ENCODE measurements at regions not wholly inside any gene's neighbourhood (a gene's known extent, or its start where the extent isn't known, plus 50 kb on each side); places are given as distances from the start of the nearest gene placed in this dataset.
"Not testable (repeated sequence)": the region's sequence is repeated elsewhere in the genome, so short reads cannot be mapped to it uniquely, and the experiment has no call there.

- no peaks in the 10 kb centered on the region for H3K27me3 ChIP-seq (ENCODE audit: control insufficient read depth, insufficient read depth, low read length)
- H3K36me3 ChIP-seq (ENCODE audit: control insufficient read depth, insufficient read depth, low read length): no peaks in the 10 kb centered on the region
- no peak overlapping the region for H3K27ac ChIP-seq (ENCODE audit: low read depth, low read length)
Observed at GRCh38 chr10:4281190-4281825, 496.3 kb upstream of the KLF6 start.

DNA sequence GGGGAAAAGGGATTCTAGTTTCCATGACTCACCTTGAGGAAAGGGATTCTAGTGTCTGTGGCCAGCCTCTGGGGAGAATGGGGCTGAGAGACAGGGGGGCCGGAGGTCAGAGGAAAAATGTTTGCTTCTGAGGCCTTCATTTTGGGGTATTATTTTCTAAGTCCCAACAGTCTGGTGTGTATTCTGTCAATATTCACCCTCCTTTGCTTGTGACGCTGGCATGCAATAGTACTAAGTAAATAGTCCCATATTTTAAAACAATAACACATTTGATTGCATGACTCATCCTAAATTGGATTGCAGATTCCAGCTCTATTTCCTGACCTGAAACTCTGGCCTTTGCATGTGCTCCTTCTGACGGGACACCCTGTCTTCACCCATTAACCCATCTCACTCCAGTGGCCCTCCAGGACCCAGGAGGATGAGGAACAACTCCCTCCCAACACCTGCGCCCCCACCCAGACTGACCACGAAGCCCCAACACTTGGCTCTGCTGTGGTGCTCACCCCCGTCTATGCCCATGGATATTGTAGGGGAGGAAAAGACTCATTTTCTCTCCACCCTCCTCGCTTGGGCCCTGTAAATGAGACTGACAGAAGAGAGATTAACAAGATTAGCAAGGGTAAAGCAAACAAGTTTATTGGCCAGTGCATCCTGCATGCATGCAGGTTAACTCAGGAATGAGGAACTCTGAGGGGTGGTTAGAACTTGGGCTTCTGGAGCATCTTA is 495.6 kb upstream of the KLF6 start:
- 0 out of 2 replicates have a peak, but pooled peaks cover 9% of the 10 kb centered on the region for H3K4me1 ChIP-seq (ENCODE audit: control insufficient read depth, insufficient read depth, low read length)
- H3K9ac ChIP-seq (ENCODE audit: low read depth, low read length): no peak overlapping the region
- no peaks in the 10 kb centered on the region for H3K27me3 ChIP-seq (ENCODE audit: control insufficient read depth, insufficient read depth, low read length)
- H3K36me3 ChIP-seq (ENCODE audit: control insufficient read depth, insufficient read depth, low read length): no peaks in the 10 kb centered on the region
- no peak overlapping the region for H3K27ac ChIP-seq (ENCODE audit: low read depth, low read length)
- H3K4me3 ChIP-seq (ENCODE audit: low read depth, low read length): no peak overlapping the region
- H3K9me3 ChIP-seq (ENCODE audit: control insufficient read depth, insufficient read depth, low read length): no peaks in the 10 kb centered on the region

More at GRCh38 chr10:4281190-4281825, 496.3 kb upstream of the KLF6 start:
- H3K4me3 ChIP-seq (ENCODE audit: low read depth, low read length): no peak overlapping the region
- H3K9ac ChIP-seq (ENCODE audit: low read depth, low read length): no peak overlapping the region
- H3K4me1 ChIP-seq (ENCODE audit: control insufficient read depth, insufficient read depth, low read length): 0 out of 2 replicates have a peak, but pooled peaks cover 9% of the 10 kb centered on the region
- H3K9me3 ChIP-seq (ENCODE audit: control insufficient read depth, insufficient read depth, low read length): no peaks in the 10 kb centered on the region

GRCh38 chr10:4279655-4280054 is 494.6 kb upstream of the KLF6 start:
- Histone ChIP-seq H3K36me3 (ENCODE audit: control insufficient read depth, insufficient read depth, low read length) (no peaks in the 10 kb centered on the region), H3K4me3 (ENCODE audit: low read depth, low read length) (no peak overlapping the region), H3K4me1 (ENCODE audit: control insufficient read depth, insufficient read depth, low read length) (0 out of 2 replicates have a peak, but pooled peaks cover 9% of the 10 kb centered on the region), H3K9ac (ENCODE audit: low read depth, low read length) (no peak overlapping the region), H3K27me3 (ENCODE audit: control insufficient read depth, insufficient read depth, low read length) (no peaks in the 10 kb centered on the region), H3K27ac (ENCODE audit: low read depth, low read length) (no peak overlapping the region), H3K9me3 (ENCODE audit: control insufficient read depth, insufficient read depth, low read length) (no peaks in the 10 kb centered on the region)

GRCh38 chr10:4278186-4278585 is 493.2 kb upstream of the KLF6 start:
- Histone ChIP-seq H3K36me3 (ENCODE audit: control insufficient read depth, insufficient read depth, low read length) (no peaks in the 10 kb centered on the region), H3K9me3 (ENCODE audit: control insufficient read depth, insufficient read depth, low read length) (no peaks in the 10 kb centered on the region), H3K4me1 (ENCODE audit: control insufficient read depth, insufficient read depth, low read length) (0 out of 2 replicates have a peak, but pooled peaks cover 9% of the 10 kb centered on the region), H3K27ac (ENCODE audit: low read depth, low read length) (no peak overlapping the region), H3K9ac (ENCODE audit: low read depth, low read length) (no peak overlapping the region), H3K27me3 (ENCODE audit: control insufficient read depth, insufficient read depth, low read length) (no peaks in the 10 kb centered on the region), H3K4me3 (ENCODE audit: low read depth, low read length) (no peak overlapping the region)

- Histone ChIP-seq H3K27ac (ENCODE audit: low read depth, low read length) (no peak overlapping the region), H3K9me3 (ENCODE audit: control insufficient read depth, insufficient read depth, low read length) (peaks cover 12% of the 10 kb centered on the region), H3K4me1 (ENCODE audit: control insufficient read depth, insufficient read depth, low read length) (0 out of 2 replicates have a peak, but pooled peaks cover 4% of the 10 kb centered on the region), H3K9ac (ENCODE audit: low read depth, low read length) (no peak overlapping the region), H3K27me3 (ENCODE audit: control insufficient read depth, insufficient read depth, low read length) (no peaks in the 10 kb centered on the region), H3K4me3 (ENCODE audit: low read depth, low read length) (no peak overlapping the region), H3K36me3 (ENCODE audit: control insufficient read depth, insufficient read depth, low read length) (no peaks in the 10 kb centered on the region)
Observed at GRCh38 chr10:4276151-4276550, 491.1 kb upstream of the KLF6 start.

DNA sequence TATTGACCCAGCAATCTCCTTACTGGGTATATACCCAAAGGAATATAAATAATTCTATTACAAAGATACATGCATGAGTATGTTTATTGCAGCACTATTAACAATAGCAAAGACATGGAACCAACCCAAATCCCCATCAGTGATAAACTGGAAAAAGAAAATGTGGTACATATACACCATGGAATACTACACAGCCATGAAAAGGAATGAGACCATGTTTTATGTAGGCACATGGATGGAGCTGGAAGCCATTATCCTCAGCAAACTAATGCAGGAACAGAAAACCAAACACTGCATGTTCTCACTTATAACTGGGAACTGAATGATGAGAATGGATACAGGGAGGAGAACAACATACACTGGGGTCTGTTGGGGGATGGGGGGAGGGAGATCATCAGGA is 489.7 kb upstream of the KLF6 start:
- peaks cover 25% of the 10 kb centered on the region for H3K9me3 ChIP-seq (ENCODE audit: control insufficient read depth, insufficient read depth, low read length)
- not testable (repeated sequence) for H3K36me3 ChIP-seq (ENCODE audit: control insufficient read depth, insufficient read depth, low read length); H3K4me3 ChIP-seq (ENCODE audit: low read depth, low read length)

DNA sequence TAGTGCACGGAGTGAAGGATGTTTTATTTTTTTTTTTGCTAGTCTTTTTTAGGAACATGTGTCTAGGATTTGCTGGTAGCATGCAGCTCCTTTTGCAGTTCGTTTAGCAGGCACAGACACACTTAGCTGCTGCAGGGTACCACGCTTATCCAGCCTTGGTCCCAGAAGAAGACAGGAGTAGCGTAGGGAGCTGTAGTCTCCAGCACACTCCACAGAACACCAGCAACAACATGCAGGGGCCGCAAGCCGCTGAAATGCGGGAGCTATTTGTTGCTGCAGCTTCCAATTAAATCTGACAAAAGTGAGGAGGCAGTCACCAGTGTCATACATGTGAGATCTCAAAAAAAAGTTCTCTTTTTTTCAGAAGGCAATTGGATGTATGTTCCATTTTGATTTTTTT is 486.2 kb upstream of the KLF6 start:
- H3K27ac ChIP-seq (ENCODE audit: low read depth, low read length): no peak overlapping the region
- no peaks in the 10 kb centered on the region for H3K36me3 ChIP-seq (ENCODE audit: control insufficient read depth, insufficient read depth, low read length)
- H3K9me3 ChIP-seq (ENCODE audit: control insufficient read depth, insufficient read depth, low read length): peaks cover 25% of the 10 kb centered on the region
- H3K4me3 ChIP-seq (ENCODE audit: low read depth, low read length): no peak overlapping the region
- H3K9ac ChIP-seq (ENCODE audit: low read depth, low read length): no peak overlapping the region
- no peaks in the 10 kb centered on the region for H3K27me3 ChIP-seq (ENCODE audit: control insufficient read depth, insufficient read depth, low read length)
- H3K4me1 ChIP-seq (ENCODE audit: control insufficient read depth, insufficient read depth, low read length): no peaks in the 10 kb centered on the region

More for the DNA sequence above, 489.7 kb upstream of the KLF6 start:
- not testable (repeated sequence) for H3K27me3 ChIP-seq (ENCODE audit: control insufficient read depth, insufficient read depth, low read length); H3K9ac ChIP-seq (ENCODE audit: low read depth, low read length); H3K4me1 ChIP-seq (ENCODE audit: control insufficient read depth, insufficient read depth, low read length); H3K27ac ChIP-seq (ENCODE audit: low read depth, low read length)

DNA sequence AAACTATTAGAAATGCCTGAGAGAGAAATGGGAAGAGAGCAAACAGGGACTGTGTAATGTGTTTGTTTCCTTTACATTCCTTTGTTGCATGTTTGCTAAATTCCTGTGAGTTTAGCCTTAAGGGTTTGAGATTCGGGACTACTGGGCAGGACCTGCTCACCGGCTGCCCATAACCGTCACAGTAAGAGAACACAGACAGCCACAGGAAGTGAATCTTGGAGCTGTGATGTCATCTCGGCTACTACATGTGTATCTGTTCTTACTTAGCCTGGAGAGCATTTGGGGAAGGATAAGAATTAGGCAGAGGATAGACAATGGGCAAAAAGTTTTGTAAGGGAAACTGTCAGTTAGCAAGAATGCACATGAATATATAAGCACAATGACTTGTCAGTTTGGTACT is 485.1 kb upstream of the KLF6 start:
- H3K27me3 ChIP-seq (ENCODE audit: control insufficient read depth, insufficient read depth, low read length): no peaks in the 10 kb centered on the region
- no peak overlapping the region for H3K9ac ChIP-seq (ENCODE audit: low read depth, low read length)
- no peaks in the 10 kb centered on the region for H3K36me3 ChIP-seq (ENCODE audit: control insufficient read depth, insufficient read depth, low read length)
- H3K4me1 ChIP-seq (ENCODE audit: control insufficient read depth, insufficient read depth, low read length): no peaks in the 10 kb centered on the region
- H3K27ac ChIP-seq (ENCODE audit: low read depth, low read length): no peak overlapping the region
- H3K4me3 ChIP-seq (ENCODE audit: low read depth, low read length): no peak overlapping the region
- H3K9me3 ChIP-seq (ENCODE audit: control insufficient read depth, insufficient read depth, low read length): peaks cover 25% of the 10 kb centered on the region

DNA sequence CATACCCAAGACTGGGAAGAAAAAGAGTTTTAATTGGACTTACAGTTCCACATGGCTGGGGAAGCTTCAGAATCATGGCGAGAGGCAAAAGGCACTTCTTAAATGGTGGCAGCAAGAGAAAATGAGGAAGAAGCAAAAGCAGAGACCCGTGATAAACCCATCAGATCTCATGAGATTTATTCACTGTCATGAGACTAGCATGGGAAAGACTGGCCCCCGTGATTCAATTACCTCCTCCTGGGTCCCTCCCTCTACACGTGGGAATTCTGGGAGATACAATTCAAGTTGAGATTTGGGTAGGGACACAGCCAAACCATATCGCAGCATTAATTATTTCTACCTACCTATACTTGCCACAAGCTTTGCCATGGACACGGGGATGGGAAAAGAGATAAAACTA is 483.5 kb upstream of the KLF6 start:
- not testable (repeated sequence) for H3K4me3 ChIP-seq (ENCODE audit: low read depth, low read length); H3K9ac ChIP-seq (ENCODE audit: low read depth, low read length); H3K4me1 ChIP-seq (ENCODE audit: control insufficient read depth, insufficient read depth, low read length); H3K27ac ChIP-seq (ENCODE audit: low read depth, low read length); H3K27me3 ChIP-seq (ENCODE audit: control insufficient read depth, insufficient read depth, low read length); H3K36me3 ChIP-seq (ENCODE audit: control insufficient read depth, insufficient read depth, low read length)
- H3K9me3 ChIP-seq (ENCODE audit: control insufficient read depth, insufficient read depth, low read length): peaks cover 25% of the 10 kb centered on the region

GRCh38 chr10:4267086-4267773 is 482.2 kb upstream of the KLF6 start:
- H3K9ac ChIP-seq (ENCODE audit: low read depth, low read length): no peak overlapping the region
- no peaks in the 10 kb centered on the region for H3K4me1 ChIP-seq (ENCODE audit: control insufficient read depth, insufficient read depth, low read length)
- H3K4me3 ChIP-seq (ENCODE audit: low read depth, low read length): no peak overlapping the region
- no peaks in the 10 kb centered on the region for H3K27me3 ChIP-seq (ENCODE audit: control insufficient read depth, insufficient read depth, low read length)
- no peaks in the 10 kb centered on the region for H3K36me3 ChIP-seq (ENCODE audit: control insufficient read depth, insufficient read depth, low read length)
- H3K9me3 ChIP-seq (ENCODE audit: control insufficient read depth, insufficient read depth, low read length): peaks cover 23% of the 10 kb centered on the region
- no peak overlapping the region for H3K27ac ChIP-seq (ENCODE audit: low read depth, low read length)

Data from HUES48 (cell line).